HG03280 (cell line): ENCODE measurements at regions not wholly inside any gene's neighbourhood (a gene's known extent, or its start where the extent isn't known, plus 50 kb on each side); places are given as distances from the start of the nearest gene placed in this dataset.

Source experiments
- ATAC-seq: cut with Tn5 transposase; IDR thresholded peaks from one replicate; pipeline ENCODE4 v1.9.1; 2021; ENCODE audit warnings: mild to moderate bottlenecking, moderate library complexity; ENCODE audit not compliant: unreplicated experiment

GRCh38 chr12:102601621-102602020 lies 121.3 kb upstream of the IGF1 start:
- no peak for ATAC-seq

- ATAC-seq = no peak
Measured at GRCh38 chr12:102596687-102597086, 116.3 kb upstream of the IGF1 start.

- no peak for ATAC-seq
Measured at GRCh38 chr12:102596031-102596430, 115.7 kb upstream of the IGF1 start.

- ATAC-seq = no peak
Measured at GRCh38 chr12:102595315-102595714, 115.0 kb upstream of the IGF1 start.

GRCh38 chr12:102593134-102593533 lies 112.8 kb upstream of the IGF1 start:
- no peak for ATAC-seq

GRCh38 chr12:102592134-102592533 lies 111.8 kb upstream of the IGF1 start:
- ATAC-seq = no peak

- ATAC-seq = no peak
Measured at GRCh38 chr12:102573237-102573636, 92.9 kb upstream of the IGF1 start.

GRCh38 chr12:102571889-102572288 lies 91.5 kb upstream of the IGF1 start:
- ATAC-seq = no peak

GRCh38 chr12:102570256-102570655 lies 89.9 kb upstream of the IGF1 start:
- no peak for ATAC-seq

GRCh38 chr12:102569803-102570202 lies 89.4 kb upstream of the IGF1 start:
- ATAC-seq = no peak

- ATAC-seq = no peak
Measured at GRCh38 chr12:102568276-102568675, 87.9 kb upstream of the IGF1 start.

GRCh38 chr12:102567031-102567985 lies 86.9 kb upstream of the IGF1 start:
- no peak for ATAC-seq

GRCh38 chr12:102565555-102565954 lies 85.2 kb upstream of the IGF1 start:
- no peak for ATAC-seq

GRCh38 chr12:102564026-102564425 lies 83.7 kb upstream of the IGF1 start:
- ATAC-seq = no peak

GRCh38 chr12:102562836-102563425 lies 82.6 kb upstream of the IGF1 start:
- ATAC-seq = no peak

- no peak for ATAC-seq
Measured at GRCh38 chr12:102551186-102551585, 70.8 kb upstream of the IGF1 start.

- no peak for ATAC-seq
Measured at GRCh38 chr12:102549691-102550090, 69.3 kb upstream of the IGF1 start.

GRCh38 chr12:102548543-102548942 lies 68.2 kb upstream of the IGF1 start:
- ATAC-seq = no peak

- ATAC-seq = no peak
Measured at GRCh38 chr12:102543494-102544485, 63.4 kb upstream of the IGF1 start.

GRCh38 chr12:102542816-102543440 lies 62.6 kb upstream of the IGF1 start:
- ATAC-seq = no peak
